ENCODE measurements at regions not wholly inside any gene's neighbourhood (a gene's known extent, or its start where the extent isn't known, plus 50 kb on each side); places are given as distances from the start of the nearest gene placed in this dataset.

DNA sequence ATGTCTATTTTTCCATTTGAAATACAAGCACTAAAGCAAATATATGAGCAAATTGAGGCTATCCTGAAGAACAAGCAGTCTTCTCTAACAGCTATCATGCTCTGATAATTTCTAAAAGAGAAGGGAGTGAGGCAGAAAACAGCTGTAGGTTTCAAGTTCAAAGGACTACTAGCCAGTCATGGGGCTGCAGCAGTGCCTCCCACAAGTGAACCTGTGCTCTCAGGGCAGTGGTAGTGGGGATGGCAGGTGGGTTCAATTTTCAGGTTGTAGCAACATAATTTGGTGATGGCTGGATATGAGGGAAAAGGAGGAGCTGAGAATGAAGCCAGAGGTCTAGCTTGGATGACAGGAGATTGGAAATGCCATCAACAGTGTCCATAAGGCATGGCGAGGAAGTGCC lies 93.5 kb upstream of the ARHGAP20 start:
- TF ChIP-seq, protein P1, sequence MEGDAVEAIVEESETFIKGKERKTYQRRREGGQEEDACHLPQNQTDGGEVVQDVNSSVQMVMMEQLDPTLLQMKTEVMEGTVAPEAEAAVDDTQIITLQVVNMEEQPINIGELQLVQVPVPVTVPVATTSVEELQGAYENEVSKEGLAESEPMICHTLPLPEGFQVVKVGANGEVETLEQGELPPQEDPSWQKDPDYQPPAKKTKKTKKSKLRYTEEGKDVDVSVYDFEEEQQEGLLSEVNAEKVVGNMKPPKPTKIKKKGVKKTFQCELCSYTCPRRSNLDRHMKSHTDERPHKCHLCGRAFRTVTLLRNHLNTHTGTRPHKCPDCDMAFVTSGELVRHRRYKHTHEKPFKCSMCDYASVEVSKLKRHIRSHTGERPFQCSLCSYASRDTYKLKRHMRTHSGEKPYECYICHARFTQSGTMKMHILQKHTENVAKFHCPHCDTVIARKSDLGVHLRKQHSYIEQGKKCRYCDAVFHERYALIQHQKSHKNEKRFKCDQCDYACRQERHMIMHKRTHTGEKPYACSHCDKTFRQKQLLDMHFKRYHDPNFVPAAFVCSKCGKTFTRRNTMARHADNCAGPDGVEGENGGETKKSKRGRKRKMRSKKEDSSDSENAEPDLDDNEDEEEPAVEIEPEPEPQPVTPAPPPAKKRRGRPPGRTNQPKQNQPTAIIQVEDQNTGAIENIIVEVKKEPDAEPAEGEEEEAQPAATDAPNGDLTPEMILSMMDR (IDR thresholded peaks at IDR 0.05 in 4 of 5, conservative IDR thresholded peaks at IDR 0.05 in 1 of 5): no peak
- TF ChIP-seq POLR2A (IDR thresholded peaks at IDR 0.05): no peak

GRCh38 chr11:110802162-110802561 lies 89.9 kb upstream of the ARHGAP20 start:
- no peaks in the 10 kb centered on the region for H3K36me3 ChIP-seq
- TF ChIP-seq, protein P1 (IDR thresholded peaks at IDR 0.05 in 4 of 5, conservative IDR thresholded peaks at IDR 0.05 in 1 of 5): no peak
- no peak for TF ChIP-seq POLR2A (IDR thresholded peaks at IDR 0.05)
- H3K4me3 ChIP-seq: no peak overlapping the region
- H3K27me3 ChIP-seq: no peaks in the 10 kb centered on the region
- no peak overlapping the region for H3K27ac ChIP-seq
- no peaks in the 10 kb centered on the region for H3K4me1 ChIP-seq
- no peak for ATAC-seq
- H3K9me3 ChIP-seq: no peaks in the 10 kb centered on the region
- intact Hi-C loops (cut with DNase I; ENCODE audit: low total_unique reads): no loop called here
- in situ Hi-C loops (cut with MboI; ENCODE audit: low sequenced_read_pairs in 4 of 4): no loop called here
- DNase-seq: no peak

More for the DNA sequence above, 93.5 kb upstream of the ARHGAP20 start:
- Histone ChIP-seq H3K27me3 (no peaks in the 10 kb centered on the region), H3K36me3 (no peaks in the 10 kb centered on the region), H3K9me3 (no peaks in the 10 kb centered on the region), H3K4me3 (no peak overlapping the region), H3K27ac (no peak overlapping the region), H3K4me1 (no peaks in the 10 kb centered on the region)
- no peak for ATAC-seq
- in situ Hi-C loops (cut with MboI; ENCODE audit: low sequenced_read_pairs in 4 of 4): no loop called here
- no peak for DNase-seq
- intact Hi-C loops (cut with DNase I; ENCODE audit: low total_unique reads): no loop called here

GRCh38 chr11:110801328-110801727 lies 89.1 kb upstream of the ARHGAP20 start:
- TF ChIP-seq, protein P1 (IDR thresholded peaks at IDR 0.05 in 4 of 5, conservative IDR thresholded peaks at IDR 0.05 in 1 of 5): no peak
- TF ChIP-seq POLR2A (IDR thresholded peaks at IDR 0.05): no peak
- in situ Hi-C loops (cut with MboI; ENCODE audit: low sequenced_read_pairs in 4 of 4) (no loop called here), intact Hi-C loops (cut with DNase I; ENCODE audit: low total_unique reads) (no loop called here)
- H3K27ac ChIP-seq: no peak overlapping the region
- H3K4me3 ChIP-seq: no peak overlapping the region
- H3K36me3 ChIP-seq: no peaks in the 10 kb centered on the region
- H3K4me1 ChIP-seq: no peaks in the 10 kb centered on the region
- H3K9me3 ChIP-seq: no peaks in the 10 kb centered on the region
- no peak for DNase-seq
- ATAC-seq: no peak
- no peaks in the 10 kb centered on the region for H3K27me3 ChIP-seq

DNA sequence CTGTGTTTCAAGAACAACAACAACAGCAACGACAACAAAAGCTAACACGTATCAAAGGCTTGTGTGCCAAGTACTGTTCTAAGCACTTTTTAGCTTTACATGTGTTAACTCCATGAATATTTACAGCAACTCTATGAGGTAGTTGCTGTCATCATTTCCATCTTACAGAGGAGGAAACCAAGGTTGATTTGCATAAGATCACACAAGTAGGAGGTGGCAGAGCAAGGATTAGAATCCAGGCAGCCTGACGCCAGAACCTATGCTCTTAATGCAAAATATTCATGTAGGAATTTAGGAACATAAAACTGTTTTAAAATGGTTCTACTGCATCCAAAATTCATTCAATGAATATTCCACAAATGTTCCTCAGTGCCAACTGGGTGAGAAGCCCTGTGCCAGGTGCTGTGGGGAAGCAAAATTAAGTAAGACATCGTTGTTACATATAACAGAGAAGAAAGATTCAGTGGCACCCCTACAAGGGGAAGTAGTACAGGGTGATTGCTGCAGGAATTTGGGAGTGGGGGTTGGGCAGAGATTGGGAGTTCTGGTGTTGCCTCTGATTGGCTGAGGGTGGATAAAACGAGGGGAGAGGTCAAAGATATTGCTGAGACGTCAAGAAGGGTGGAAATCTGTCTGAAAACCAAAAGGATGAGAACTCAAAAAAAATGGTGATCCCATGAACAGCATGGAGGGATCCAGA lies 86.1 kb upstream of the ARHGAP20 start:
- no peak overlapping the region for H3K4me3 ChIP-seq
- H3K36me3 ChIP-seq: no peaks in the 10 kb centered on the region
- H3K27ac ChIP-seq: no peak overlapping the region
- TF ChIP-seq, protein P1 (IDR thresholded peaks at IDR 0.05 in 4 of 5, conservative IDR thresholded peaks at IDR 0.05 in 1 of 5): no peak
- TF ChIP-seq POLR2A (IDR thresholded peaks at IDR 0.05): no peak
- H3K9me3 ChIP-seq: no peaks in the 10 kb centered on the region
- ATAC-seq: no peak
- no peaks in the 10 kb centered on the region for H3K27me3 ChIP-seq
- intact Hi-C loops (cut with DNase I; ENCODE audit: low total_unique reads): no loop called here
- no peak for DNase-seq
- no peaks in the 10 kb centered on the region for H3K4me1 ChIP-seq
- in situ Hi-C loops (cut with MboI; ENCODE audit: low sequenced_read_pairs in 4 of 4): no loop called here

DNA sequence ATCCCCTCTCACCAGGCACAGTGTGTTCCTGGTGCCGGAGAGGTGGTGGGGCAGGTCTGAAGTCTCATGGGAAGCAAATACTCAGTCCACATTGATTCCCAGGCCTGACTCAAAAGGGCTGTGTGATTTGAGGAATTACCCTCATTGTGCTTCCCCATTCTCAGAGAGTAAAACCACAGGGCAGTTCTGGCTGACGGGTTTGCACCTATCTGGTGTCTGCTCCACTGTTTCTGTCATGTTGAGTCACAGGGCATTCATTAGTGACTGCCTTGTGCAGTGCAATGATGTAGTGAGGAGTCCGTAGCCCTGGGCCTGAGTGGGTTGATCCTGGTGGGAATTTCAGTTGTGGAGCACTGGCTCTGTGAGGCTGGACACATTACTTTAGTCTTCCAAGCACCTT lies 85.2 kb upstream of the ARHGAP20 start:
- intact Hi-C loops (cut with DNase I; ENCODE audit: low total_unique reads) (no loop called here), in situ Hi-C loops (cut with MboI; ENCODE audit: low sequenced_read_pairs in 4 of 4) (no loop called here)
- H3K27ac ChIP-seq: no peak overlapping the region
- H3K4me1 ChIP-seq: no peaks in the 10 kb centered on the region
- no peaks in the 10 kb centered on the region for H3K27me3 ChIP-seq
- H3K36me3 ChIP-seq: no peaks in the 10 kb centered on the region
- ATAC-seq (no peak), DNase-seq (no peak)
- H3K4me3 ChIP-seq: no peak overlapping the region
- TF ChIP-seq, protein P1 (IDR thresholded peaks at IDR 0.05 in 4 of 5, conservative IDR thresholded peaks at IDR 0.05 in 1 of 5): no peak
- TF ChIP-seq POLR2A (IDR thresholded peaks at IDR 0.05): no peak
- no peaks in the 10 kb centered on the region for H3K9me3 ChIP-seq
